BJ (cell line): ENCODE measurements at regions not wholly inside any gene's neighbourhood (a gene's known extent, or its start where the extent isn't known, plus 50 kb on each side); places are given as distances from the start of the nearest gene placed in this dataset.

Source experiments
- CTCF ChIA-PET: fragments of 350-600 bp; formaldehyde crosslinking; extraction: SDS; loops from one replicate; lab custom pipeline; 2021; ENCODE audit warnings: antibody characterized with exemption, inconsistent platforms; lab: Yijun Ruan, JAX
- POLR2A ChIA-PET: fragments of 300-600 bp; sonication (Branson Sonifier 250); formaldehyde crosslinking; extraction: SDS; loops from one replicate; lab custom pipeline; 2021; ENCODE audit warnings: antibody characterized with exemption; lab: Charles Lee
- DNase-seq: peaks from one replicate; pipeline ENCODE4 v3.0.0-alpha.2; 2011; ENCODE audit warnings: low read depth
- H3K27me3 ChIP-seq: 2 replicates; pipeline ENCODE4 v1.6.0; 2011; ENCODE audit warnings: low read length; ENCODE audit not compliant: control insufficient read depth, insufficient read depth
- H3K36me3 ChIP-seq: 2 replicates; pipeline ENCODE4 v1.5.1; 2011; ENCODE audit warnings: low read length; ENCODE audit not compliant: control insufficient read depth, insufficient read depth
- H3K4me3 ChIP-seq: 2 replicates; pipeline ENCODE4 v1.5.1; 2011; ENCODE audit warnings: low read depth, mild to moderate bottlenecking, control low read depth, low read length
- CTCF ChIP-seq: IDR thresholded peaks from 2 replicates; pipeline ENCODE4 v1.5.1; 2011; ENCODE audit warnings: low read depth, mild to moderate bottlenecking, control low read depth, inconsistent platforms, low read length, moderate library complexity; ENCODE audit not compliant: insufficient read depth

- Histone ChIP-seq H3K36me3 (no peaks in the 10 kb centered on the region), H3K27me3 (no peaks in the 10 kb centered on the region), H3K4me3 (no peak overlapping the region)
- ChIA-PET POLR2A (no interaction called here), CTCF (no interaction called here)
- DNase-seq: no peak
- no peak for TF ChIP-seq CTCF
Measured at GRCh38 chrX:149069899-149070298, 435.2 kb downstream of the IDS start.

GRCh38 chrX:149060921-149061320 is 444.2 kb downstream of the IDS start:
- ChIA-PET CTCF (no interaction called here), POLR2A (no interaction called here)
- no peak for DNase-seq
- TF ChIP-seq CTCF: no peak
- Histone ChIP-seq H3K27me3 (no peaks in the 10 kb centered on the region), H3K36me3 (no peaks in the 10 kb centered on the region), H3K4me3 (no peak overlapping the region)
